Kasumi-1 (cell line): ENCODE measurements at regions not wholly inside any gene's neighbourhood (a gene's known extent, or its start where the extent isn't known, plus 50 kb on each side); places are given as distances from the start of the nearest gene placed in this dataset.
"Not testable (repeated sequence)": the region's sequence is repeated elsewhere in the genome, so short reads cannot be mapped to it uniquely, and the experiment has no call there.

Experiments
- DNase-seq, 2 experiments: peaks; one replicate each; lab custom pipeline; 2025; lab: John Stamatoyannopoulos, UW

DNA sequence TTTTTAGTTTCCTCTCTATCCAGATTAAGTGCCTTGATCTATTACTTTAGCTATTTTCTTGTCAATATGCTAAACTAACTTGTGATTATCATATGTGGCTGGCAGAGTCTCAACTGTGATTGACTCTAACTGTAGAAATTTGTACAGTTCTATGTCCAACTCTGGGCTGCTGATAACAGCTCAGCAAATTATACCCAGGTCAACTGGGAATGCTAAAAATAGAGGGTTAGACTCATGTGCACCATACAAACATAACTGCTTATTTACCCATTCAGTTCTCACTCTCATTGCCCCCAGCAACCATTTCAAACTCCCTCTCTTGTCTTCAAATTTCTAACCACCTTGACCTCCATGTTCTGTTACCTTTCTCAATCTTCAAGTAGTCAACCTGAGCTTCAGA, 576.9 kb downstream of the TDRD15 start:
- no peak for DNase-seq

DNA sequence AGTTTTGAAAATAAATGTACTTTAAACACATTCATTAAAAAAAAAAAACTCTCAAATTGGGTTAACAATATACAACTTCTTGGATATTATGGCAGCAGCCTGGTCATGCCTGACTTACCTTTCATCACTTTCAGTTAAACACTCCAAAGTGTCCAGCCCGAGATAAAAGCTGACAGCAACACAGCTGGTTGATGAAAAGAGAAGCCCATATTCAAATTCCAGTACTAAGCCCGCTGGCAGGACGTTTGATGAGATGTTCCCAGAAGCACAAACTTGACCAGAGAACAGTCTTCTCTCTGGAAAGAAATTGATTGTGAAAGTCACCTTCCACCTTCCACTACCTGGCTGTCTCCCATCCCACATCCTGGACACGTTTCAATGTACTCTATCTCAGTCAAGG, 586.3 kb downstream of the TDRD15 start:
- no peak for DNase-seq

DNA sequence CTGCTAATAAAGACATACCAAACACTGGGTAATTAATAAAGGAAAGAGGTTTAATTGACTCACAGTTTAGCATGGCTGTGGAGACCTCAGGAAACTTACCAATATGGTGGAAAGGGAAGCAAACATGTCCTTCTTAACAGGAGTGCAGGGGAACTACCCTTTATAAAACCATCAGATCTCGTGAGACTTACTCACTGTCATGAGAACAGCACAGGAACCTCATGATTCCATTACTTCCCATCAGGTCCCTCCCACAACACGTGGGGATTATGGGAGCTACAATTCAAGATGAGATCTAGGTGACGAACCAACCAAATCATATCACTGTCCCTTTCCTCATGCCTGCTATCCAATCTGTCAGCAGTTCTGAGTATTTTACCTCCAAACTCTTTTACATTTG, 586.7 kb downstream of the TDRD15 start:
- no peak for DNase-seq

DNA sequence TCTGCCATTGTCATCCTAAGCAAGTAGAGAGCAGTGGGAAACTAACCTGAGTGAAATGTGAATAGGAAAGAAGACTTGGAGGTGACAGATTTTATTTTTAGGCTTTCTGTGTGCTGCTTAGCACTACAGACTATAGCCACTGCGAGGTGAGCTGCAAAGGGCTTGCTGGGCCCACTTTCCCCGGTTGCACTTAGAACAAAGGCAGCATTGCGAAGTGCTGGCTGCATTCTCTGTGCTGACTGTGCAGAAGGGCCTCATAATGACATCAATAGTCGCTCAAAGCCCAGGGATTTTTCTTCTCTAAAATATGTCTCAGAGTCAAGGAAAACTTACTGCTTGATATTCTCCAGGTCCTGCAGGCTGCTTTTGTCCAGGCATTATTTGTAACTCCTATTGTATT, 592.1 kb downstream of the TDRD15 start:
- no peak for DNase-seq

DNA sequence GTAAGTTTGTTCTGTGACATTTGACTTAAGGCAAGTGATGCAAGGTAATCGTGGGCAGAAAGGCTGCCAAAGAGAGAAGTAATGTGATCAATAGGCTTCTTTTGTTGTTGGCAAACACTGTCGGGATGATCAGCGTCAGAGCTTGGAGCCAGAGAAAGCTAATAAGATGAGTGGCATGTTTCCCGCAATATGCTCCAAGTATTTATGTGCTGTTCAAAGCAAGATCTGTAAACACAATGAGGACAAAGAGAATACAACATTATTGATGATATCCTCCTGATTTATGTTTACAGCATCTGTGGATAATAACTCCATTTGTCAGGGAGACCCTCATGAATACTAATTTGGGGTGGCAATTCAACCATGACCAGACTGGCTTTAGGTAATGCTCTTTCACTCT, 603.3 kb downstream of the TDRD15 start:
- no peak for DNase-seq

DNA sequence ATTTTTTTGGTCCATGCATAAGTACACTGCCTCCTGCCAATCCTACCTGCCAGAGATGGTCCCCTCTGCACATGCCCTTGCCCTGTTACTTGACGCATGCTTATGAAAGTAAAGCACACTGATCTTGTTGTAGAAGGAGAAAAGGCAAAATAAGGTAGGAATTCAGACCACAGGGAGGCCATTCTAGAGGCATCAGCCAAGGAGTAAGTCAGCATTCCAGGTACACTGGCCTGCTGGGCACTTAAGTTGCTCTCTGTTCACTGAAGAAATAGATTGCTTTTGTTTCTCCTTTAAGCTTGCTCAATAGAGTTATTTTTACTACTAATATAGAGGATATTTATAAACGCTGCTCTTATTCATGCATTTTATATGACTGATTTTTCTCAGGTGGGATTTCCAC, 604.4 kb downstream of the TDRD15 start:
- no peak for DNase-seq

DNA sequence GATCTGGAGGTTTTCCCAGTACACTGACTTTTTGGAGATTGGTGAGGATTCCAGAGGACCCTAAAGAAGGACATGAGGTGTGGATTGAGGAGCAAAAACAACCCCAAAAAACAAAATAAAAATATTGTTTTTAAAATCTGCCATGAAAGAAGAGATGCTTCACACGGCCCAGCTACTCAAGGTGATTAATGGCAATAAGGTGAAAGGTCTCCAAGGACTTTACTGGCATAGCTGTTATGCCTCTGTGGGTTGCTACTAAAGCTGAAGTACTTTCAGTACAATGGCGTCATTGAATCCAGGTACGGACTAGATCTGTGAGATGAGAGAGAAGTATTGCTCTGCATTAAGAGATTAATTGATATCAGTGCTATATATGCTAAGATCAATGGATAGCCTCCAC, 606.4 kb downstream of the TDRD15 start:
- no peak for DNase-seq

DNA sequence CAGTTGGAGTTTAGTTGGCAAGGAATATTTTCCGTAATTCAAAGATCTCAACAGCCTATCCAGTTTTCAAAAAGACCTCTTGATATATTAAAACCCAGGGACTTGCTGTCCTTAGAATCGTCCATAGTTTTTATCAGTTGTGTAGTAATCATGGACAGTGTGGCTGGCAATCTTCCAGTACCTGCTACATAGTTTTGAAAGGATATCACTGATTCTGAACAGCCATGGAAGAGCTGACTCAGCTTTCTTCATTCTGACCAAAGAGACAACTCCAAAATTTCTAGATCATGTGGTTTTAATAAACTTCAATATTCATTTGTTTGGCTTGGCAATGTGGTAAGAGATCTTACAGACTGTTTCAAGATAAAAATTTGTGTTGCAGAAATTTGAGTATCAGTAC, 616.7 kb downstream of the TDRD15 start:
- no peak for DNase-seq

DNA sequence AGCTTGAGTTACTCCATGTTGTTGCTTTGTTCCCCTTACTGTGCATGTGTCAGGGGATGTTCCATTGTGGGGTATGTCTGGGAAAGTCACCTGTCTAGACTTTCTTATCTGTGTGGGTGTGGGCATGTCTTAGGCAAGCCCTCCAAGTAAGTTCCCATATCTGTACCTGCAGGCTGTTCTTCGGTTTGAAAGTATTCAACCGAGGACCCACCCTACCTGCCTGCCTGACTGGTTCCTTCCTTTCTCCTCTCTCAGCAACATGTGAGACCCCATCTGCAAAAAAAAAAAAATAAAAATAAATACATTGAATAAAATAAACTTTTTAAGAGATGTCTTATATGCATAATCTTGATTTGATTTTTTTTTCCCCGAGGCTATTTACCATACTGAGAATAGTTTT, 622.7 kb downstream of the TDRD15 start:
- no peak for DNase-seq

DNA sequence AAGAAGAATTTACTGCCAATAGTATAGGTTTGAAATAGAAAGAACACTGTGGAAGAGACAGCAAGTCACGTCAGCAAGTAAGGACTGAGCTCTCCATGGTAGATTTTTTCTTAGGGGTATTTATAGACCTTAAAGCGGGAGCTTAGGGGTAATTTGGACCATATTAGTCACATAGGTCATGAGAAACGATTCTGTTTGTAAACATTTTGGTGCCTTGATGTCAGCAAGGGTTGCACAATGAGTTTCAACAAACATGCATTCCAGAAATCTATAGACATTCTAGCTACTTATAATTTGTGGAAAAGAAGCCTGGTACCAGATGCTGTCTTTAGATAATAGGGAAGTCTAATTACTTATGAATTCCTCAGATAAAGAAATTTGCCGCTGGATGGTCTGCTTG, 624.7 kb downstream of the TDRD15 start:
- no peak for DNase-seq

DNA sequence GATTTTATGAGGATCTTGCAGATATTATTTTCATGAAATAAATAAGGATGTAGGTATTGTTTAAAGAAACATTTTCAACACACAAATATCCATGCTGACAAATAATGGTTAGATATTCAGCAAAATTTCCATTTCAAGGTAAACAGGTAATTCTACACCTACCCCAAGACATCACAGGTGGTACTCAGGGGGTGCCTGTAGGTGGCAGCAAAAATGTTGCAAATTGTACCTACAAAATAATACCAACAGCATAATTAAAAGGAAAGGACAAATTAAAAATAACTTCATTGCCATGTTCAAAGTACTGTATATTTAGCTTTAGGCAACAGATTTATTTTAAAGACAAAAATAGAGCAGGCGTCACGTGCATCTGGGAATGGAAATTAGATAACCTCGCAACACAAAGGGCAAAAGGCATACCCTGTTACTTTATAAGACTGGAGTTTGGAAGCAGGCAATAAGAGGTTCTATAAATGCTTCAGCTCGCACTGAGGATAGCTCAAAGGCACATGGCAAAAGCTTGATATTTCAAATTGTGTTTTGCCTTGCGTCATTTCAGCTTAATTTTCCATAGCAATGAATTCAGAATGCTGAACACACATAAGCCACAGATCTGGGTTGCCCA, 630.5 kb downstream of the TDRD15 start:
- no peak for DNase-seq

DNA sequence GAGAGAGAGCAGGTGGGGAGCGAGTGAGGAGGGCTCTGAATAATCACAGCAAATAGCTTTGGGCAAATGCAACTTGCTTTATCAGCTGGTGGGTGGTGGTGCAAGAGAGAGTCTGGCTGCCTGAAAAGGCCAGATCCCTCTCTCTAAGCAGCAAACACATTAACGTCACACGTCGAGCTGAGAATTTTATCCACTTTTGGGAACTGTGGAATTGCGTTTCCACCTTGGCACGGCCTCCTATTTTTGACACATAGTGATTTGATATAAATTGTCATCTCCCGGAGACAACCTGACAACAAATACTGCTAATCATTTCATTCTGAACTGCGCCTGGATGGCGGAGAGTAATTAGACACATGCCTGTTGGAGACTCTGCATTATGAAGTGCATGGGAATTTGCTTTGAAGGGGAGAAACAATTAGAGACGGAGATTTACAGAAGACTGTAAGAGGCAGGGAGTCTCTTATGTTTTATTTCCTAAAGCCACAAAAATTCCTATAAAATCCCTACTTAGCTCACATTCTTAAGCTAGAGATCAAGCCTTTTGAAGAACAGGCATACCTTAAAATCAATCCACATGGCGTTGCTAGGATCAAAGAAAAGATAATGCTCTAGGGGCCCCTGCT, 634.1 kb downstream of the TDRD15 start:
- no peak for DNase-seq

DNA sequence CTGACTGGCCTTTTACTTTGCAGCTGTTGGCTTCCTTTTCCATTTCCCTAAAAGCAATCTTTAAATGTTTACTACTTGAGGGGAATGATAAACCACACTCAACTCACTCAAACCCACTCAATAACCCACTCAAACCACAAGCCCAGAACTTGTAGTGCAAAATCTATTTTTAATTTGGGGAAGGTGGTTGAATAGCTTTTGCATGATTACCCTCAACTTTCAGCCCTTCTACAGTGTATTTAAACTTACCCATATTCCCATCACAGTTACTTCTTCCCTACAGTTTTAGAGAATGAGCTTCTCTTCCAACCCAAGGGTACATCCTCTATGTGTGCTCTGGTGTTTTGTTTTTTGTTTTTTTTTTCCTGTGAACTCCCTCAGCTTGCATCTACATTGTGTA, 636.1 kb downstream of the TDRD15 start:
- no peak for DNase-seq

DNA sequence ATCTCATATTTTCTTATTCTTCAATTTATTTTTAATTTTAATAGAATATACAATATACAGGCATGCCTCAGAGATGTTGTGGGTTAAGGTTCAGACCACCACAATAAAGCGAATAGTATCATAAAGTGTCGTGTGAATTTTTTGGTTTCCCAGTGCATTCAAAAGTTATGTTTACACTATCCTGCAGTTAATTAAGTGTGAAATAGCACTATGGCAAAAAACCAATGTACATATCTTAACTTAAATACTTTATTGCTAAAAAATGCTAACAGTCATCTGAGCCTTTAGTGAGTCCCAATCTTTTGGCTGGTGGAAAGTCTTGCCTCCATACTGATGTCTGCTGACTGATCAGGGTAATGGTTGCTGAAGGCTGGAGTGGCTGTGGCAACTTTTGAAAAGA, 637.6 kb downstream of the TDRD15 start:
- no peak for DNase-seq

DNA sequence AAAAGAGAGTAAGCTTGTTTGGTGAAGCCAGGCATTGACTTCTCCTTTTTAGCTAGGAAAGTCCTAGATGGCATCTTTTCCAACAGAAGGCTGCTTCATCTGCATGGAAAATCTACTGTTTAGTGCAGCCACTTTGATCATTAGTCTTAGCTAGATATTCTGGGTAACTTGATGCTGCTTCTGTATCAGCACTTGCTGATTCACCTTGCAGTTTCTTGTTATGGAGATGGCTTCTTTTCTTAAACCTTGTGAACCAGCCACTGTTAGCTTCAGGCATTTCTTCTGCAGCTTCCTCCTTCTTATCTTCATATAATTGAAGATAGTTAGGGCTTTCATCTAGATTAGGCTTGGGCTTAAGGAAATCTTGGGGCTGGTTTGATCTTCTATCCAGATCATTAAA, 639.7 kb downstream of the TDRD15 start:
- DNase-seq = no peak

DNA sequence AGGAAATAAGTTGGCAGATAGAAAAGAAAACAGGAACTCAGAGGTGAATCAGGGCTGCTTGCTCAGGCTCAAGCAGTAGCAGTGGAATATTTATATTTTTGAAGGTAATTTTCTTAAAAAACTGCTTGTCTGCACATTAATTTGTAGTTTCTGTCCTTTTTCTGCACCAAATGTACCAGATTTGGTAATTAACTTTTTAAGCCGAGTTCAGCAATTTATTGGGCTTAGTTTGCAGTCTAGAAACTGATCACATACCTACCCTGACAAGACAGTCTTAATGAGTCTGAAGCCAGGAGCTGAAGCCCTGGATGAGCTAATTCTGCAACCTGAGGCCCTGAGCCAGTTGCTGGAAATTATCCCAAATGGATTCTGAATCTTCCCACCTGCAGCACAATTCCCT, 647.0 kb downstream of the TDRD15 start:
- no peak for DNase-seq

DNA sequence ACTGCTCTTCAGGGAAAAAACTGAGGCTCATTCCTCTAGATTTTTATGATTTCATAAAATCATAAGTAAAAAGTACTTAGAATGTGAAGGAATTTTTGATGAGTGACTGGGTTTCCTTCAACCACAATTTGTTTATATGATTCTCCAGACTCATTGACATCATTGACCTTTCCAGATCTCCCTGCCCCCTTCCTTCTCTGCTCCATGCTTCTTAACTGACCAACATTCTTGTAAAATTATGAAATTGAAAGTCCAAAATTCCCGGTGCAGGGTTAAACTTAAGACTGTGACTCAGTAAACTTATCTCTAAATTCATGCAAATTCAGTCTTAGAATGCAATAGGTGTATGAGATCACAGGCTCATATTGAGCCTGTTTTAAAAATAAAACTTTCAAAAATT, 648.9 kb downstream of the TDRD15 start:
- no peak for DNase-seq

DNA sequence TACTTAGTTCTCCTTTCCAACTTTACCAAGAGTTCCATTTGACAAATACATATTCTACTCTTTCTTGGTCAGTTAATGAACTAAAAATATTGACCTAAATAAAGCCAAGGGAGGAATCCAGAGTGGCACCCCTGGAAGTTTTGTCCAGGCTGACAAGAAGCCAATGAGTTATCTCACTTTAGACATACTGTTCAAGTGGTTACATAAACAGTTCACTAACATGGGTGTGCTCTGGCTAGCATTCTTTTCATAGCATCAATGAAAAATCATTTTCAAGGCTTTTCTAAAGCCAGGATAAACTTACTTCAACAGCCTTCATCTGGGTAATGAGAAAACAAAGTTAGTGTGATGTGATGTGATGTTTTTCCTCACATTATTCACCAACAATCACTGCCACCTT, 649.4 kb downstream of the TDRD15 start:
- DNase-seq = no peak

DNA sequence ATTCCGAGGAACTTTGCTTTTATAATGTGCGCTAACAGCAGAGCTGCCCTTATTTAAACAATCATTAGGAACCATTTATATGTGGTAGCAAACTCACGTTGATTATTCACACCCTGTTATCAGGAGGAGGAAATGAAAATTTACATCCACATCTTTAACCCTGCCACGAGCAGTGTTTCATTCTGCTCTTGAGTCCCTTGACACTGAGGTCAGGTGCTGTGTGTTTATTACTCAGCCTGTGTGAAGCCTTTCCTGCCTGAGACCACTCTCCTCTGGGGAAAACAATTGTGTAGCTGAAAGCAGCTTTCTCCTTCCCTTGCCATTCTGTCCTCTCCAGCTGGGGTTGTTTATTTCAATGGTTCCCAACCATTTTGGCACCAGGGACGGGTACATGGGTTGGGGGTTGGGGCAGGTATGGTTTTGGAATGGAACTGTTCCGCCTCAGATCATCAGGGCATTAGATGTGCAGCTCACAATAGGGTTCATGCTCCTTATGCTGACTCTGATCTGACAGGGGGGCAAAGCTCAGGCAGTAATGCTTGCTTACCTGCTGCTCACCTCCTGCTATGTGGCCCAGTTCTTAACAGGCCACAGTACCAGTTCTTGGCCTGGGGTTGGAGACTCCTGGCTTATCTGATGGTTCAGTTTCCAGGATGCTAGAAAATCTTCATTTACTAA, 651.1 kb downstream of the TDRD15 start:
- no peak for DNase-seq

DNA sequence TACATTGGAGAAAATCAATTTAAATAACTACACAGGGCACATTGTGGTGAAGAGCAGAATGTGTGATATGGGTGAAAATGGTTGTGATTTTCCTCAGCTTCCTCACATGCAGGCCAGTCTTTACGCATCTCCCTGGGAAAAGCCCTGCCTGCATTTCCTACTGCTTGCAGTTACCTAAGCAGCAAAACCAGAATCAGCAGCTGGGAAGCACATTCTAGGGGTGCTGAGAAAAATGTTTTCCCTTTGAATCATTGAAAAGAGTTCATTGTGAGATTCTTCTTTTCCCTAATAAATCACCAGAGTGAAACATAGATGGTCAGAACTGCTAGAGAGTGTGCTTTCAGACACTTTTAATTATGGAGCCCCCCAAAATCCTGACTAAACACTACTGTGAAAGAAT, 656.0 kb downstream of the TDRD15 start:
- no peak for DNase-seq

DNA sequence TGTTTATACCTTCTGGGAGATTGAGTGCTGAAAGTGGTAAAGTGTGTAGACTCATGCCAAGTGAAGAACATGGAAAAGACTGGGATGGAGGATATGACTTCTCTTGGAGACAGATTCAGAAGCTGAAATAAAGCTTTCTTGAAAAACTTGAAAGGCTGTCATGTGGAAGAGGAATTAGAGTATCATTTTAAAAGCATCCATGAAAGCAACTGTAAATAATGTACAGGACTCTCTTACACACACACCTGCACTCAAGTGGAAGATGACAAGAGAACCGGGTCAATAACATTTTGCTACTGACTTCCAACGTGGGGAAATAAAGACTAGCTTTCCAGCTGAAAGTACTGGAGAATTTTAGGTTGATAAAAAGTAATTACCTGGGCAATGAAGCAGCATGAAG, 658.2 kb downstream of the TDRD15 start:
- no peak for DNase-seq

DNA sequence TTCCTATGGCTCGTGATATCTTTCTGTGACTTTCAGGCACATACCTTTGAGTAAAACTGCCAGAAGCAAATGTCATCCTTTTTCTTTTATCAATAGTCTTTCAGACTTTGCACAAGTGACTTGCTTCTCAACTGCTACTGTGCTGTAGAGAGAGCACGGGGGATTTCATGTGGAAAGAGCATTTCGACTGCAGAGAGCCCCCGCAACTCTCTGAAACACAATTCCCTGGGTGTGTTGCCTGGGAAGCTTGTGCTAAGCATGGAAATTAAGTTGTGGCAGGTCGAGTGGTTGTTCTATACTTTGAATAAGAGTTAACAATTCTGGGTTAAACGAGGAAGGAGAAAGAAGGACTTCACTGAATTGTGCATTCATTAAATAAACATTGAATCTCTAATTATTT, 659.1 kb downstream of the TDRD15 start:
- DNase-seq = no peak

DNA sequence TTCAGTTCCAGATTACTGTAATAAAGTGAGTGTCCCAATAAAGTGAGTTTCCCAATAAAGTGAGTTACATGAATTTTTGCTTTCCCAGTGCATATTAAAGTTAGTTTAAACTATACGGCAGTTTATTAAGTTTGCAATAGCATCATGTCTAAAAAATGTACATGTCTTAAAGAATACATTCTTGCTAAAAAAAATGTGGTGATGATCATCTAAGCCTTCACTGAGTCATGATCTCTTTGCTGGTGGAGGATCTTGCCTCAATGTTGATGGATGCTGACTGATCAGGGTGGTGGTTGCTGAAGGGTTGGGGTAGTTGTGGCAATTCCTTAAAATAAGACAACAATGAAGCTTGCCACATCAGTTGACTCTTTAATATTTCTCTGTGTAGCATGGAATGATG, 664.2 kb downstream of the TDRD15 start:
- no peak for DNase-seq

DNA sequence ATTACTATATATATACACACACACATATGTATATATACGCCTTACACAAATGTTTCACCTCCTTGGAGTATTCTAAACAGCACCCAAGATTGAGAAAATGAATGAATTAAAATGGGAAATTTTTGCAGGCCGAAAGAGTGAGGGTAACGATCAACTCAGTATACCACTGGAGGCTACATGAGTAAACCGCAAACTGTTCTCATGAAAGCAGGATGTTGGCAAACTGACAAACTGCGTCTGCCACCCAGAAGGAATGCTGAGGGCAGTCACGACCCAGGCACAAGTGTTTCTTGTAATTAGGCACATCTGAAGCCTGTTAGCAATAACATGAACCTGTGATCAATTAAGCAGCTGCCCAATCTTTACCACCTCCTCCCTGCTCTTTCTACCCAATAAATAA, 666.5 kb downstream of the TDRD15 start:
- DNase-seq = not testable (repeated sequence)
